GM23248 (cell line): ENCODE measurements at regions not wholly inside any gene's neighbourhood (a gene's known extent, or its start where the extent isn't known, plus 50 kb on each side); places are given as distances from the start of the nearest gene placed in this dataset.

ENCODE experiments used
- EZH2 ChIP-seq: fragments of 200-600 bp; sonication (generic); IDR thresholded peaks from 2 replicates; pipeline ENCODE4 v1.6.1; 2018; ENCODE audit warnings: antibody characterized with exemption, mild to moderate bottlenecking; ENCODE audit not compliant: insufficient read depth, poor library complexity, severe bottlenecking
- EZH2phosphoT487 ChIP-seq: fragments of 200-600 bp; sonication (generic); IDR thresholded peaks from 2 replicates; pipeline ENCODE4 v1.6.1; 2018; ENCODE audit warnings: antibody characterized with exemption, moderate library complexity, mild to moderate bottlenecking, low read depth; ENCODE audit not compliant: insufficient read depth

- no peak for TF ChIP-seq EZH2phosphoT487
- no peak for TF ChIP-seq EZH2
Observed at GRCh38 chr3:95442766-95443165, 1371.6 kb upstream of the EPHA6 start.
